ENCODE measurements at regions not wholly inside any gene's neighbourhood (a gene's known extent, or its start where the extent isn't known, plus 50 kb on each side); places are given as distances from the start of the nearest gene placed in this dataset.
A peak's percentile ranks its signal among the peaks of the same experiment; 100 is the strongest.

GRCh38 chr3:44098656-44099415 lies 142.8 kb upstream of the TOPAZ1 start:
- DNase-seq = no peak

- no peak for DNase-seq
These were observed 142.0 kb upstream of the TOPAZ1 start for GRCh38 chr3:44099566-44100297.

GRCh38 chr3:44100298-44100695 lies 141.4 kb upstream of the TOPAZ1 start:
- DNase-seq = no peak

GRCh38 chr3:44104043-44104442 lies 137.6 kb upstream of the TOPAZ1 start:
- no peak for DNase-seq

- no peak for DNase-seq
These were observed 136.9 kb upstream of the TOPAZ1 start for GRCh38 chr3:44104668-44105321.

- DNase-seq = no peak
These were observed 136.1 kb upstream of the TOPAZ1 start for GRCh38 chr3:44105571-44105970.

GRCh38 chr3:44106756-44107155 lies 134.9 kb upstream of the TOPAZ1 start:
- DNase-seq = no peak

GRCh38 chr3:44108481-44108880 lies 133.2 kb upstream of the TOPAZ1 start:
- DNase-seq = no peak

- no peak for DNase-seq
These were observed 131.8 kb upstream of the TOPAZ1 start for GRCh38 chr3:44109771-44110361.

- no peak for DNase-seq
These were observed 131.0 kb upstream of the TOPAZ1 start for GRCh38 chr3:44110648-44111047.

- DNase-seq = no peak
These were observed 130.2 kb upstream of the TOPAZ1 start for GRCh38 chr3:44111482-44111881.

- DNase-seq = peak; percentile 13
These were observed 127.5 kb upstream of the TOPAZ1 start for GRCh38 chr3:44114142-44114541.

GRCh38 chr3:44117239-44117638 lies 124.4 kb upstream of the TOPAZ1 start:
- no peak for DNase-seq

- no peak for DNase-seq
These were observed 124.0 kb upstream of the TOPAZ1 start for GRCh38 chr3:44117736-44118135.

- no peak for DNase-seq
These were observed 120.7 kb upstream of the TOPAZ1 start for GRCh38 chr3:44120721-44121582.

- DNase-seq = no peak
These were observed 116.4 kb upstream of the TOPAZ1 start for GRCh38 chr3:44125246-44125645.

GRCh38 chr3:44125882-44126281 lies 115.8 kb upstream of the TOPAZ1 start:
- DNase-seq = no peak

- no peak for DNase-seq
These were observed 113.5 kb upstream of the TOPAZ1 start for GRCh38 chr3:44128057-44128775.

GRCh38 chr3:44130249-44130648 lies 111.4 kb upstream of the TOPAZ1 start:
- no peak for DNase-seq

- no peak for DNase-seq
These were observed 109.6 kb upstream of the TOPAZ1 start for GRCh38 chr3:44132061-44132460.

- no peak for DNase-seq
These were observed 109.1 kb upstream of the TOPAZ1 start for GRCh38 chr3:44132593-44132992.

GRCh38 chr3:44136421-44136820 lies 105.3 kb upstream of the TOPAZ1 start:
- no peak for DNase-seq
